ENCODE measurements at regions not wholly inside any gene's neighbourhood (a gene's known extent, or its start where the extent isn't known, plus 50 kb on each side); places are given as distances from the start of the nearest gene placed in this dataset.

GRCh38 chr17:13212860-13213259 is 195.0 kb upstream of the ELAC2 start:
- no peak for DNase-seq (ENCODE audit: low spot score)
- Histone ChIP-seq H2BK120ac (ENCODE audit: low read depth, low read length) (no peak overlapping the region), H3K79me1 (ENCODE audit: low read depth, low read length) (no peaks in the 10 kb centered on the region), H2BK5ac (ENCODE audit: low read length) (no peak overlapping the region), H3K27ac (replicated peaks; ENCODE audit: low read length) (no peak overlapping the region), H2AK5ac (ENCODE audit: low read depth, low read length) (no peak overlapping the region), H2BK15ac (ENCODE audit: low read length) (no peak overlapping the region), H3K18ac (ENCODE audit: low read length) (no peak overlapping the region), H2BK12ac (ENCODE audit: low read length) (no peak overlapping the region), H3K9ac (ENCODE audit: low read depth, low read length, poor library complexity) (no peak overlapping the region), H4K91ac (ENCODE audit: low read depth, low read length, poor library complexity) (no peak overlapping the region), H3K9me3 (replicated peaks in 1 of 2; ENCODE audit: control insufficient read depth in 2 of 2, insufficient read depth in 1 of 2, low read depth in 1 of 2, low read length in 2 of 2) (no peaks in the 10 kb centered on the region), H3K4me1 (ENCODE audit: control insufficient read depth in 2 of 2, insufficient read depth in 1 of 2, low read depth in 1 of 2, low read length in 2 of 2) (no peaks in the 10 kb centered on the region), H3K36me3 (replicated peaks in 1 of 2; ENCODE audit: control insufficient read depth in 2 of 2, insufficient read depth in 2 of 2, low read length in 2 of 2) (no peaks in the 10 kb centered on the region), H3K14ac (ENCODE audit: low read length) (no peak overlapping the region), H3K23ac (ENCODE audit: low read depth, low read length, poor library complexity) (no peak overlapping the region), H4K8ac (ENCODE audit: low read depth, low read length) (no peak overlapping the region), H3K27me3 (ENCODE audit: control insufficient read depth in 3 of 3, insufficient read depth in 3 of 3, low read depth in 1 of 3, low read length in 3 of 3) (no peaks in the 10 kb centered on the region), H2AFZ (ENCODE audit: low read length) (no peak overlapping the region), H3K4ac (ENCODE audit: low read length) (no peak overlapping the region), H3K4me3 (ENCODE audit: low read length in 2 of 2) (no peak overlapping the region), H3K4me2 (ENCODE audit: insufficient read depth, low read length, poor library complexity, severe bottlenecking) (no peak overlapping the region)

DNA sequence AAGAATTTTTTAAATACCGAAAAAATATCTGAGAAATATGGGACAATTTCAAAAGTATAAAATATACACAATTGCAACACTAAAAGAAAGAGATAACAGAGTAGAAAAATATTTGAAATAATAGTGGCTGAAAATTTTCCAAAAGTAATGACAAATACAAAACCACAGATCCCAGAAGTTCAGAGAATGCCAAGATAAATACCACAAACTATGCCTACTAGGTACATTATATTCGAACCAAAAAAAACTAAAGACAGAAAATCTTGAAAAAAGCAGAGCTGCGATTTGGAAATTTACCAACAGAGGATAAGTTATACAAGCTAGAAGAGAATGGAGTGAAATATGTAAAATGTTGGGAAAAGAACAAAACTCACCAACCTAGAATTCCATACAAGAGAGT is 191.3 kb upstream of the ELAC2 start:
- H3K36me3 ChIP-seq (replicated peaks in 1 of 2; ENCODE audit: control insufficient read depth in 2 of 2, insufficient read depth in 2 of 2, low read length in 2 of 2) = no peaks in the 10 kb centered on the region

DNA sequence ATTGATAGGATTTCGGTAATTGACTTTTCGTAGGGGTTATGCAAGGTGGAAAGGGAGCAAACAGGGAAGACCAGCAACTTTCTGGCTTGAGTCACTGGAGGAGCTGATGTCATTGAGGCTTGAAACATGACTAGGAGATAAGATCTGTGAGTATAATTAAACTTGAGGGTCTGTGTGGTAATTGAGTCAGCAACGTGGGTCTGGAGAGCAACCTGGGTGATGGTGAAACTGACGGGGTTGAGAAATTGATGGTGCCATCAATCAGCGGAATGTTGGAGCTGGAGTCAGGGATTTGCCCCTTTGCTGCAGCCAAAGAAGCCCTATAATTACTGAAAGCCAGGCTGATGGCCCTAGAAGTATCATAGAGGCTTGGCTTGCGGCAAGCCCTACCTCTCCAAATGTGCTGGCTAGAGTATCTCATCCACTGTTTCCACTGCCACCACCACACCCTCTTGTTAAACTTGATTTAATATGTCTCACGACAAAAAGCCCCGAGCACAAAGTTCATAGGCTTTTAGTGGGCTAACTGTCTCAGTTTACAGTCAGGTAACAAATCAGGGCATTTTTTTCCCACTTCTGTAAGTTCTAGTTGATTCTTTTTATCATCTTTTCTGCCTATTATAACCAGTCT is 186.9 kb upstream of the ELAC2 start:
- Histone ChIP-seq H2BK120ac (ENCODE audit: low read depth, low read length) (no peak overlapping the region), H3K4me3 (ENCODE audit: low read length in 2 of 2) (no peak overlapping the region), H3K4me2 (ENCODE audit: insufficient read depth, low read length, poor library complexity, severe bottlenecking) (no peak overlapping the region), H3K9me3 (replicated peaks in 1 of 2; ENCODE audit: control insufficient read depth in 2 of 2, insufficient read depth in 1 of 2, low read depth in 1 of 2, low read length in 2 of 2) (no peaks in the 10 kb centered on the region), H4K91ac (ENCODE audit: low read depth, low read length, poor library complexity) (no peak overlapping the region), H3K9ac (ENCODE audit: low read depth, low read length, poor library complexity) (no peak overlapping the region), H3K4ac (ENCODE audit: low read length) (no peak overlapping the region), H2BK5ac (ENCODE audit: low read length) (no peak overlapping the region), H3K23ac (ENCODE audit: low read depth, low read length, poor library complexity) (no peak overlapping the region), H2AK5ac (ENCODE audit: low read depth, low read length) (no peak overlapping the region), H3K27me3 (ENCODE audit: control insufficient read depth in 3 of 3, insufficient read depth in 3 of 3, low read depth in 1 of 3, low read length in 3 of 3) (no peaks in the 10 kb centered on the region), H3K36me3 (replicated peaks in 1 of 2; ENCODE audit: control insufficient read depth in 2 of 2, insufficient read depth in 2 of 2, low read length in 2 of 2) (no peaks in the 10 kb centered on the region), H3K14ac (ENCODE audit: low read length) (no peak overlapping the region), H3K27ac (replicated peaks; ENCODE audit: low read length) (no peak overlapping the region), H4K8ac (ENCODE audit: low read depth, low read length) (no peak overlapping the region), H2BK12ac (ENCODE audit: low read length) (no peak overlapping the region), H3K79me1 (ENCODE audit: low read depth, low read length) (no peaks in the 10 kb centered on the region), H2BK15ac (ENCODE audit: low read length) (no peak overlapping the region), H2AFZ (ENCODE audit: low read length) (no peak overlapping the region), H3K18ac (ENCODE audit: low read length) (peak overlapping the region; percentile 35), H3K4me1 (ENCODE audit: control insufficient read depth in 2 of 2, insufficient read depth in 1 of 2, low read depth in 1 of 2, low read length in 2 of 2) (no peaks in the 10 kb centered on the region)
- no peak for DNase-seq (ENCODE audit: low spot score)
- WGBS, 2 donors (ENCODE audit: extremely low coverage in 2 of 2, insufficient read length in 2 of 2, insufficient replicate concordance in 1 of 2) = no CpG with 5 or more reads among the region's 8 CpGs

More for the DNA sequence above, 191.3 kb upstream of the ELAC2 start:
- DNase-seq (ENCODE audit: low spot score) = no peak
- H4K91ac ChIP-seq (ENCODE audit: low read depth, low read length, poor library complexity) = no peak overlapping the region
- H2BK15ac ChIP-seq (ENCODE audit: low read length) = no peak overlapping the region
- no peak overlapping the region for H2BK12ac ChIP-seq (ENCODE audit: low read length)
- H3K9ac ChIP-seq (ENCODE audit: low read depth, low read length, poor library complexity) = no peak overlapping the region
- no peaks in the 10 kb centered on the region for H3K9me3 ChIP-seq (replicated peaks in 1 of 2; ENCODE audit: control insufficient read depth in 2 of 2, insufficient read depth in 1 of 2, low read depth in 1 of 2, low read length in 2 of 2)
- H3K27ac ChIP-seq (replicated peaks; ENCODE audit: low read length) = no peak overlapping the region
- no peaks in the 10 kb centered on the region for H3K79me1 ChIP-seq (ENCODE audit: low read depth, low read length)
- no peak overlapping the region for H3K23ac ChIP-seq (ENCODE audit: low read depth, low read length, poor library complexity)
- WGBS, 2 donors (ENCODE audit: extremely low coverage in 2 of 2, insufficient read length in 2 of 2, insufficient replicate concordance in 1 of 2) = no CpG with 5 or more reads among the region's 3 CpGs
- H2BK5ac ChIP-seq (ENCODE audit: low read length) = no peak overlapping the region
- no peak overlapping the region for H3K14ac ChIP-seq (ENCODE audit: low read length)
- no peak overlapping the region for H3K4me2 ChIP-seq (ENCODE audit: insufficient read depth, low read length, poor library complexity, severe bottlenecking)
- H3K27me3 ChIP-seq (ENCODE audit: control insufficient read depth in 3 of 3, insufficient read depth in 3 of 3, low read depth in 1 of 3, low read length in 3 of 3) = no peaks in the 10 kb centered on the region
- H4K8ac ChIP-seq (ENCODE audit: low read depth, low read length) = no peak overlapping the region
- H3K4me1 ChIP-seq (ENCODE audit: control insufficient read depth in 2 of 2, insufficient read depth in 1 of 2, low read depth in 1 of 2, low read length in 2 of 2) = no peaks in the 10 kb centered on the region
- H3K18ac ChIP-seq (ENCODE audit: low read length) = no peak overlapping the region
- no peak overlapping the region for H2AFZ ChIP-seq (ENCODE audit: low read length)
- H3K4ac ChIP-seq (ENCODE audit: low read length) = no peak overlapping the region
- no peak overlapping the region for H2AK5ac ChIP-seq (ENCODE audit: low read depth, low read length)
- no peak overlapping the region for H2BK120ac ChIP-seq (ENCODE audit: low read depth, low read length)
- H3K4me3 ChIP-seq (ENCODE audit: low read length in 2 of 2) = no peak overlapping the region

- Histone ChIP-seq H3K4me2 (ENCODE audit: insufficient read depth, low read length, poor library complexity, severe bottlenecking) (no peak overlapping the region), H3K18ac (ENCODE audit: low read length) (no peak overlapping the region), H3K36me3 (replicated peaks in 1 of 2; ENCODE audit: control insufficient read depth in 2 of 2, insufficient read depth in 2 of 2, low read length in 2 of 2) (no peaks in the 10 kb centered on the region), H3K23ac (ENCODE audit: low read depth, low read length, poor library complexity) (no peak overlapping the region), H2BK5ac (ENCODE audit: low read length) (no peak overlapping the region), H3K4ac (ENCODE audit: low read length) (no peak overlapping the region), H3K4me3 (ENCODE audit: low read length in 2 of 2) (no peak overlapping the region), H3K9ac (ENCODE audit: low read depth, low read length, poor library complexity) (no peak overlapping the region), H3K9me3 (replicated peaks in 1 of 2; ENCODE audit: control insufficient read depth in 2 of 2, insufficient read depth in 1 of 2, low read depth in 1 of 2, low read length in 2 of 2) (no peaks in the 10 kb centered on the region), H2AK5ac (ENCODE audit: low read depth, low read length) (no peak overlapping the region), H4K8ac (ENCODE audit: low read depth, low read length) (no peak overlapping the region), H3K27ac (replicated peaks; ENCODE audit: low read length) (no peak overlapping the region), H3K4me1 (ENCODE audit: control insufficient read depth in 2 of 2, insufficient read depth in 1 of 2, low read depth in 1 of 2, low read length in 2 of 2) (no peaks in the 10 kb centered on the region), H3K14ac (ENCODE audit: low read length) (no peak overlapping the region), H2BK12ac (ENCODE audit: low read length) (no peak overlapping the region), H4K91ac (ENCODE audit: low read depth, low read length, poor library complexity) (no peak overlapping the region), H2BK15ac (ENCODE audit: low read length) (no peak overlapping the region), H2BK120ac (ENCODE audit: low read depth, low read length) (no peak overlapping the region), H2AFZ (ENCODE audit: low read length) (no peak overlapping the region), H3K79me1 (ENCODE audit: low read depth, low read length) (no peaks in the 10 kb centered on the region), H3K27me3 (ENCODE audit: control insufficient read depth in 3 of 3, insufficient read depth in 3 of 3, low read depth in 1 of 3, low read length in 3 of 3) (no peaks in the 10 kb centered on the region)
- no peak for DNase-seq (ENCODE audit: low spot score)
- no CpG with 5 or more reads among the region's 2 CpGs for WGBS, 2 donors (ENCODE audit: extremely low coverage in 2 of 2, insufficient read length in 2 of 2, insufficient replicate concordance in 1 of 2)
These were observed 185.0 kb upstream of the ELAC2 start for GRCh38 chr17:13202835-13203234.

All from neuronal stem cell (in vitro differentiated cells).